GM18498 (cell line): ENCODE measurements at regions not wholly inside any gene's neighbourhood (a gene's known extent, or its start where the extent isn't known, plus 50 kb on each side); places are given as distances from the start of the nearest gene placed in this dataset.

Experiments
- ATAC-seq: cut with Tn5 transposase; IDR thresholded peaks from one replicate; pipeline ENCODE4 v1.9.1; 2021; ENCODE audit warnings: mild to moderate bottlenecking, moderate library complexity; ENCODE audit not compliant: unreplicated experiment

DNA sequence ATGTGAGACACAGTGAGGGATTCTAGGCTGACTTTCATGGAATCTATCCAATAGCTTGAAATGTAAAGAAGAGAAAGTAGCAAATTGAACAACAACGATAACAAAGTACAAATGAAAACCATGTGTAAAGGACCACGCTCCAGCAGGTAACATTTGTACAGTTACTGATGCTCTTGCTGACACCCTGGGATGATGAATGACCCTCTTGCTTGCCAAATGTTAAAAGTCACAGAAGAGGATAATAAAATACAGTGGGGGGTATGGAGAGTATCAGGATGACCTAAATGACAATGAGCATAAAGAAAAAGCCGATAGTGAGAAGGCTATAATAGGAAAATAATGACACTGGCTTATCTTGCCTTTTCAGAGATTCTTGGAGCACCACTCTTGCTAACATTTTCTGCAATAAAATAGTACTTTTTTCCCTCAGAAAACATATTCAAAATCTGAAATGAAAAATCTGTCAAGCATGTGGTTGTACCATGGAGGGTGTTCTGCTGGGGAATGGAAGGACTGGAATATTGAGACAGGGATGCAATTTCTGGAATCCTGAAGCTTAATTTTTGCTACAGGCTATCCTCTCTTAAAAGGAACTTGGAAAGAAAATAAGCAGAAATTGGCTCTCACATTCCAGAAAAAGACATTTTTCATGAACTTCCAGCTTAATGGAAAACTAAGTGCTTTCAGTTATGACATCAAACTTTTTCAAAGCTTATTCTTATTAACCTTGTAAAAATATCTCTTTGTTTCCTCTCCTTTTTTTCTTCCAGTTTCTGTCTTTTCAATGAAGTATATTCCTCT, 303.2 kb upstream of the GHITM start:
- ATAC-seq = no peak

DNA sequence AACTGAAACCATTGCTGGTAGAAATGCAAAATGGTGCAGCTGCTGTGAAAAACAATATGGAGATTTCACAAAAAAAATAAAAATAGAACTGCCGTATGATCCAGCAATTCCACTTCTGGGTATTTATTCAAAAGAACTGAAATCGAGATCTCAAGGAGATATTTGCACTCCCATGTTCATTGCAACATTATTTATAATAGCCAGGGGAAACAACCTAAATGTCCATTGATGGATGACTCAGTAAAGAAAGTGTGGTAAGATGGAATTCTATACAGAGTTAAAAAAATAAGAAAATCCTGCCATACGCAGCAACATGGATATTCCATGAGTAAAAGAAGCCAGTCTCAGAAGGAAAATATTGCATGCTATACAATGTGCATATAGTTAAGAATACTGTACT, 290.6 kb upstream of the GHITM start:
- no peak for ATAC-seq

GRCh38 chr10:83849150-83849549, 290.2 kb upstream of the GHITM start:
- no peak for ATAC-seq

- no peak for ATAC-seq
Observed at GRCh38 chr10:83852146-83852545, 287.2 kb upstream of the GHITM start.

GRCh38 chr10:83862723-83863122, 276.6 kb upstream of the GHITM start:
- no peak for ATAC-seq

- ATAC-seq = no peak
Observed at GRCh38 chr10:83863283-83863966, 275.9 kb upstream of the GHITM start.

DNA sequence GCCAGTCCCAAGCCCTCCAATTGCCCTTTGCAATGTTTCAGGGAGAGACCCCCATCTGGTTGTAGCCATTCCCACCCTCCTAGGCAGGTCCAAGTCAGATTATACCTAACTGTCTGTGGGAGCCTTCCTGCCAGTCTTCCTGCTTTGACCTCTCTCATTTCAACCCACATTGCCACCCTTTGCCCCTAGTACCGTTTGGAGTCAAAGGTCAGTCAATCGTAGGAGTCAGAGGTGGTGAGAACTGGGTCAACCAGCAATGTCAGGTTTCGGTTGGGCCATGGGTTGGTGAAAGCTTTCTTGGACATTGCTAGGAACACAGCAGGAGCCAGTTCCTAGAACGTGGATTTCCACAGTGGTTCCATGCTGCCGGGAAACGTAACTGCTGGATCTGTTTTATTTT, 269.4 kb upstream of the GHITM start:
- no peak for ATAC-seq

DNA sequence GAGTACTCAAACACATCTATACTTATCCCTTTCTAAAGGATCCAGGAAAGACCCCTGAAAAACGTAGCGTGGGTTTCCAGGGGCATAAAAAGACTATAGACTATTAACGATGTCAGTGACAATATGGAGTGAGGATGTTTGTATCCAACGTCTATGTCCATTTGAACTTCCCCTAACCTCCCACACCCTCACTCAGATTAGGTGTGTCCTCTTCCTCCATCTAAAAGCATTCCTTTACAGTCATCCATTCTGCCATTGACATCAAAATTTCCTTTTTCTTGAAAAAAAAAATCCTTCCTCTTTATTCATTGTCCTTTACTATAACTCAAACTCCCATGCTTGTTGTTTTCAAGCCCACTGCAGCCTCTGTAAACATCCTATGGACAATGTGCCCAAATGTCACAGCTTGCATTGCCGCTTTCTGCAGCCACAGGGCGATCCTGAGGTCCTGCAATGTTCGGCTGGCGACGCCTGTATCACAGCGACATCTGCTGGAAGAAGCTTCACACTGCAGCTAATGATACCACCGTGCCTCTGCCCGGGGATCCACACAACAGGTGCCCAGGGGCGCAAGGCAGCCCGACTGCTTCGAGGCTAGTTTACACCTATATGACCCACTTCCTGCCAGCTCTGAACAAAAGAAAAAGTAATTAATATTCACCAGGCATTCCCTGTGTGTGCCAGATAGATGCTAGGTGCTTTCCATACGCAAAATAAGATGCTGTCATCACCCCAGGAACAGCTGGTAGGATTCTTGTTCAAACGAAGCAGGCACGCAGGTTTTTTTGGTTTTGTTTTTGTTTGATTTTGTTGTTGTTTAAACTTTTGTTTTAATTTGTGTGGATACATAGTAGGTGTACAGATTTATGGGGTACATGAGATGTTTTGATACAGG, 267.9 kb upstream of the GHITM start:
- peak; percentile 96 for ATAC-seq

GRCh38 chr10:83880252-83880791, 259.0 kb upstream of the GHITM start:
- no peak for ATAC-seq

- ATAC-seq = no peak
Observed at GRCh38 chr10:83881661-83882060, 257.6 kb upstream of the GHITM start.

GRCh38 chr10:83886871-83887270, 252.4 kb upstream of the GHITM start:
- no peak for ATAC-seq

DNA sequence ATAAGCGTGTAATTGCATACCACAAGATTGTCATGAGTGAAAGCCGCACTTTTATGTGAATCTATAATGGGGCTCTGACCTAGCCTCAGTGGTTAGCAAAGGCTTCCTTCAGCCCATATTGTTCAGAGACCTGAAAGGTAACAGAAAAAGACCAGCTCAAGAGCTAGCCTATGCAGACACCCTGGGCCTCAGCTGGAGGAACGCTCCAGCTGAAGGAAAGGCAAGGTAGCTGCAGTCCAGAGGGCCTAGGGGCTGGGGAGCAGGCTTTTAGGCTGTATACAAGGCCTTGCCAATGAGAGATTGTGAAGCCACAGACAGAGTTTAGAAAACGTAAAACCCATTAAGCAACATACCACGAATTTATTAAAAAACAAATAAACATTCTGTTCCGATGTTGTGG, 246.6 kb upstream of the GHITM start:
- ATAC-seq = no peak

DNA sequence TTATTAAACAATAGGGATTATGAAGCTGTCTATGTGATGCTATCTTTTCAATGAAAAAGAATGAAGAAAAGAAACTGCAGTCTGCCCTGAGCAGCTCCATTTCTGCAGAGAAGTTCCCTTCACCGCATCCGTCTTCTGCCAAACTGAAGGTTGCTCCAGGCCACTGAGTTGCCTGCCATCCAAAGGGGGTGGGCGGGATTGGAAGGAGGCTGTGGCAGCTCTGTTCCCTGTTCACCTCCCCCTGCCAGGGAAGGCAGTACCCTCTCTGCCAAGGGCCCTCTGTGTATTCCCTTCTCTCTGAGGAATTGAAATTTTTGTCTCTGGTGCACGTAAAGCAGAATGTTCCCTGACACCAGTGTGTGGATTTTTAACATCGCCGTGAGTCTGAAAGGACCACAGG, 243.1 kb upstream of the GHITM start:
- no peak for ATAC-seq

DNA sequence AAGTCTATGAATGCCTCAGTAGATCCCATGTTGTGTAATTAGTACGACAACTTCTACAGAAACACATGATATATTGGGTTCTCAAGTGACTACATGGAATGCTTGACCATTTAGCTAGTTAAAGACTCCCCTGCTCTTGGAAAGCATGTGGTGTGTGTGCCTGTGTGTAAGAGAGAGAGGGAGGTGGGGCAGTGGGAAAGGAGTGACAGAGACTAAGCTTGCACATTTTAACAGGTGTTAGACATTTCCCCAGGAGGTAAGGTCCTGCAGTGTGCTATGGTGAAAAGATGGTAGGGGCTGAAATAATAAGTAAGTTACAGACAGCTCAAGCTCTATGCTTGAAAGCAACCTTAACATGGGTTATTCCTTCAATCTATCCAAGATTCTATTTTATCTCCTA, 241.7 kb upstream of the GHITM start:
- ATAC-seq = no peak

- ATAC-seq = no peak
Observed at GRCh38 chr10:83908506-83908905, 230.8 kb upstream of the GHITM start.

- no peak for ATAC-seq
Observed at GRCh38 chr10:83909001-83909400, 230.3 kb upstream of the GHITM start.

DNA sequence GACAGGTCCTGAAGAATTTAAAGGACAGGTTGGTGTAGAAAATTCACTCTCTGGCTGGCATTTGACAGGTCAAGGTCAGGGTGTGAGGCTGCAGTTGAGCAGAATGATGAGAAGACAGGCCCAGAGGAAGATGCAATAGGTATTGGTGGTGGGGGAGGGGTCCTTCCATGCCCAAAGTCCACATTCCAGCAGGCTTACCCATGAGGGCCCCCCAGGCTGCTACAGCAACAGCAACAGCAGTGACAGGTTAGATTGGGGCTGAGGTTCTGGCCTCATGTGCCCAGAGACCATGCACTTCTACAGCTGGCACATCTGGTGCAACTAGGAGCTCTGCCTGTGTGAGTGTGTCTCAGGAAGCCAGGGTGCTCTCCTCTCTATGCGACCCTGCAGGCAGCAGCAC, 223.5 kb upstream of the GHITM start:
- ATAC-seq = no peak

DNA sequence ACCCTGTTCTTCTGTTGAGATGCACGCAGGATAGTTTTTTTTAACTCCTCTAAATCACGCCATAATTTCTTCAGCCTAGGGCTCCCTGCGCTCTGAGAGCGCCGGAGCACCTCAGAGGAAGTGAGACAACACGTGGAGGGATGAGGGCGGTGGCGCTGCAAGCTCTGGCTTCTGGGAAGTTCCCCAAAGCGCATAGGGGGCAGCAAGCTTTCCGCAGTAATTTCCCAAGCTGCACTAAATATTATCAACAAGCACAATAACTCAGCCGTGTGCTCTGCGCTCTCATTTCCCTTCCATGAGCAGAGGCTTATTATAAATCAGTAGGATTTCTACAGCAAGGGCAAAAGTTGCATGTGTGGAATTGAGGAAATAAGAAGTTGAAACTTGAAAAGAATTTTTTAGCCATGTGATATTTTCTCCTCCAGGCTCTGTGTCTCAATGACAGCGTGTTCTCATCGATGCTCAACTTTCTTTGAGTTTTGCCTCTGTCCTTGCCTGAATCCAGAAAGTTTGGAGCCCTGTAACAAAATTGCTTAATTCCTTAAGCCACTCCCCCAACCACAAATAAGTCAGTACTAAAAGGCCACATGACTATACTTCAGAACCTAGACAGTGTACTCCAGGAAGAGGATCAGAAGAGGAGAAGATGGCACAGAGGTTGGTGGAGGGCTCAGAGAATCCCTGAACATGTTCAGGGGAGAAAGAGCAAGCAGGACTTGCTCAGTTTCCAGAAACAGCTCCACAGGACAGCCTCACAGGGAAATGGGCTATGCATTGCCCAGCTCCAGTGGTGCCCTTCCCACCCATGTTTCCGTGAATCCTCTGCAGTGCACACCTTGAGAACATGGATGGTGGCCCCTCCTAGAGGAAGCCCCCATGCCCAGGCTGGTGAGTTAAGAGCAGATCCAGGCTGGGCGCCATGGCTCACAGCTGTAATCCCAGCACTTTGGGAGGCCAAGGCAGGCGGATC, 221.5 kb upstream of the GHITM start:
- no peak for ATAC-seq

DNA sequence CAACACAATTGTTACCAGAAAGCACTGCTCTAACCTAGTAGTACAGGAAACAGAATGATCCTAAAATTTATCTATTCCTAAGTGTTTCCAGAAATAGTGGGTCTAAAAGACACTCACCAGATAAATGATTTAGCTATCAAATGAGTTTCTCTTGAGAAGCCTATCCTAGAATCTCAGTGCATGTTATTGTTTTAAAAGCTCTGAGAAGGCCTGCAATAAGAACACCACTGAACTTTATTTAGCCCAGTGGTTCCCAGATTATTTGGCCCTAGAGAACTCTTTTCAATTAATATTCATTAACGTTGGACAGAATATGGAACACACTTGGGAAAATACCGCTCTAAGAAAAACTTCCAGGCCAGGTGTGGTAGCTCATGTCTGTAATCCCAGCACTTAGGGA, 220.1 kb upstream of the GHITM start:
- no peak for ATAC-seq
